Stomach (tissue), 4 donors: ENCODE measurements at regions not wholly inside any gene's neighbourhood (a gene's known extent, or its start where the extent isn't known, plus 50 kb on each side); places are given as distances from the start of the nearest gene placed in this dataset.
"Not testable (repeated sequence)": the region's sequence is repeated elsewhere in the genome, so short reads cannot be mapped to it uniquely, and the experiment has no call there.

Experiments used
- CTCF ChIP-seq, 7 experiments: fragments of 450-650 bp in 4 of 7; fragments of 200-600 bp in 3 of 7; sonication (generic) in 3 of 7; IDR thresholded peaks; one replicate each; pipeline ENCODE4 v1.5.1; 2016 to 2019; ENCODE audit warnings: antibody characterized with exemption in 7 of 7, control low read depth in 2 of 7, mild to moderate bottlenecking in 1 of 7
- POLR2A ChIP-seq, 4 donors: fragments of 450-650 bp; IDR thresholded peaks; one replicate each; pipeline ENCODE4 v1.6.1; 2016; ENCODE audit warnings: antibody characterized with exemption in 4 of 4, control low read depth in 2 of 4, mild to moderate bottlenecking in 1 of 4, moderate library complexity in 1 of 4
- POLR2AphosphoS5 ChIP-seq, 3 donors: sonication (generic); formaldehyde crosslinking; IDR thresholded peaks; one replicate each; pipeline ENCODE4 v1.6.1; 2016; ENCODE audit warnings: antibody characterized with exemption in 3 of 3

- TF ChIP-seq POLR2A, POLR2AphosphoS5, CTCF (IDR thresholded peaks at IDR 0.05): not testable (repeated sequence)
Observed at GRCh38 chr15:75765551-75766305, 53.1 kb upstream of the CSPG4 start.
